ENCODE measurements at regions not wholly inside any gene's neighbourhood (a gene's known extent, or its start where the extent isn't known, plus 50 kb on each side); places are given as distances from the start of the nearest gene placed in this dataset.

DNA sequence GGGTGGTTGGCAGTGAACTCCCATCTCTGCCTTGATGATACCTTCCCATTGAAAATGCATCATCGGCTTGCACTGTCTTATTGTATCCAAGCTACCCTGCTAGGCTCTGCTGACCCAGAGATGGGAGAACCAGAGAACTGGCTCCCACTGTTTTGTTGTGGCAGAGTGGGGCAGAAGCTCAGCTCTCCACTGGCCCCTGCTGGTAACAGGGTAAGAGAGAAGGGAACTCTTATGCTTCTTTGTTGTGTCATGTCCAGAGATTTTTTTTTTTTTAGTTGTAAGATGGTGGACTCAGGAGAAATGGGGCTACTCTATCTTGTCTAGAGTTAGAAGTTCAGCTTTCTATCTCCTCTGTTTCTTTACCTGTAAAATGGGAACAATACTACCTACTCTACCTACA lies 100.5 kb upstream of the SDK1 start:
- Mint-ChIP-seq H3K4me1 (ENCODE audit: low read depth) (no peaks in the 10 kb centered on the region), H3K27ac (no peak overlapping the region), H3K36me3 (ENCODE audit: low read depth) (no peaks in the 10 kb centered on the region), H3K4me3 (no peak overlapping the region), H3K27me3 (ENCODE audit: low read depth) (peaks cover 5% of the 10 kb centered on the region), H3K9me3 (no peaks in the 10 kb centered on the region)
- no peak for DNase-seq (ENCODE audit: low spot score)

DNA sequence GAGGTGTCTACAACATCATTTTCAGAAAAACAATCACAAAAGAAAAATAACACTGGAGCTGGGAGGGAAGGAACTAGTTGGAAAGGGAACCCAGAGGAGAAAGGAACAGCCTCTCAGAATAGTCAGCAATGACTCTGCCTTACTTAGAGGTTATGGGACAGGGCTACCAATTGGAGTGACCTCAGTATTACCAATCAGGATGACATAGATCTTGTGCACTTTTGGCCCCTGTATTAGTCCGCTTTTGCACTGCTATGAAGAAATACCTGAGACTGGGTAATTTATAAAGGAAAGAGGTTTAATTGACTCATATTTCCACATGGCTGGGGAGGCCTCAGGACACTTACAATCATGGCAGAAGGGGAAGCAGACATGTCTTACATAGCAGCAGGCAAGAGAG lies 99.7 kb upstream of the SDK1 start:
- H3K27ac Mint-ChIP-seq = no peak overlapping the region
- DNase-seq (ENCODE audit: low spot score) = no peak
- no peaks in the 10 kb centered on the region for H3K36me3 Mint-ChIP-seq (ENCODE audit: low read depth)
- H3K4me3 Mint-ChIP-seq = no peak overlapping the region
- no peaks in the 10 kb centered on the region for H3K4me1 Mint-ChIP-seq (ENCODE audit: low read depth)
- H3K27me3 Mint-ChIP-seq (ENCODE audit: low read depth) = peaks cover 5% of the 10 kb centered on the region
- H3K9me3 Mint-ChIP-seq = no peaks in the 10 kb centered on the region

DNA sequence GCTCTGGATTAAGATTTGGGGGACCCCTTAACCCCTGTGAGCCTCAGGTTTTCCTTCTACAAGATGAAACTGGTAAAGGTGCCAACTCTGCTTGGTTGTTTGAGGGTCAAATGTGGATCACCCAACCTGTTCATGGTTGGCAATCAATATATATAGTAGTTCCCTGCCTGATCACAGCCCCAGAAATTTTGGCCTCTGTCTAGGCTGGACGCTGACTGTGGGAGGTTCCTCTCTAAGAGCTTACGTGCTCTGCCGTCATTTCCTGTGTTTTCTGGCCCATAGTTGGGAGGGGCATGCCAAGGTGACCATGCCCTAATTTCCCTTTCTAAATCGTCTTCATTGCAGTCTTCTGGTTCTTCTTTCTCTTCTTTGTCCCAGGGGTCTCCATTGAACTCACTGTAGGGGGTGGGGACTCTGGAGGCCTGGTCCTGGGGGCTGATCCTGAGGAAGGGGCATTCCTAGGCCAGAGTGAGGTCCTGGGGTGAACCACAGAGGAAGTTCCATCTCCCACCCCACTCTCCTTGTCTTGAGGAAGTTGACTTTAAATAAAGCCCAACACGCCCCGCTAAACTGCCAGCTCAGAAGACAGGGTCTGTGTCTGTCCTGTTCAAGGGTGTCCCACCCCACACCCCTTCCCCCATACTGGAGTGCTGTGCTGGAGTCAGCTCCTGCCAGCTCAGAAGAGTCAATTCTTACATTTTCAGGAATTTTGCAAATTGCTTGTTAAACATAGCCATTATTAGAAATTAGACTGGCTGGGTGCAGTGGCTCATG lies 98.9 kb upstream of the SDK1 start:
- no peak overlapping the region for H3K27ac Mint-ChIP-seq
- no peak for DNase-seq (ENCODE audit: low spot score)
- no peak overlapping the region for H3K4me3 Mint-ChIP-seq
- no peaks in the 10 kb centered on the region for H3K4me1 Mint-ChIP-seq (ENCODE audit: low read depth)
- peaks cover 4% of the 10 kb centered on the region for H3K27me3 Mint-ChIP-seq (ENCODE audit: low read depth)
- H3K9me3 Mint-ChIP-seq = no peaks in the 10 kb centered on the region
- H3K36me3 Mint-ChIP-seq (ENCODE audit: low read depth) = no peaks in the 10 kb centered on the region

DNA sequence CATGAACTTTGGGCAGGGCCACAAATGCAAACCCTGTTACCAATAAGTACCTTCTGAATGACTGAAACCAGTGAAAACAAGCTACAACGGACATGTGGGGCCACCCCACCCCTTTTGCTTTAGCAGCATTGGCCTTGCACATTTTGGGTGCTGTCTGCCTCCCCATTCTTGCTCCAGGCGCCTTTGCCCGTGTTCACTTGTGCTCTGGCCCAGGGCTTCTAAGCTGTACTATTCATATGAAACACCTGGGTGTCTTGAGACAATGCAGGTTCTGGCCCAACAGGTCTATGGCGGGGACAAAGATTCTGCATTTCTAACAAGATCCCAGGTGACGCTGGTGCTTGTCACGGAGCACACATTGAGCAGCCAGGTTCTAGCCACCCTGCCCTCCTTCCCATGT lies 96.5 kb upstream of the SDK1 start:
- Mint-ChIP-seq H3K9me3 (no peaks in the 10 kb centered on the region), H3K27ac (no peak overlapping the region), H3K4me3 (no peak overlapping the region), H3K36me3 (ENCODE audit: low read depth) (no peaks in the 10 kb centered on the region), H3K27me3 (ENCODE audit: low read depth) (peaks cover 3% of the 10 kb centered on the region), H3K4me1 (ENCODE audit: low read depth) (no peaks in the 10 kb centered on the region)
- no peak for DNase-seq (ENCODE audit: low spot score)

DNA sequence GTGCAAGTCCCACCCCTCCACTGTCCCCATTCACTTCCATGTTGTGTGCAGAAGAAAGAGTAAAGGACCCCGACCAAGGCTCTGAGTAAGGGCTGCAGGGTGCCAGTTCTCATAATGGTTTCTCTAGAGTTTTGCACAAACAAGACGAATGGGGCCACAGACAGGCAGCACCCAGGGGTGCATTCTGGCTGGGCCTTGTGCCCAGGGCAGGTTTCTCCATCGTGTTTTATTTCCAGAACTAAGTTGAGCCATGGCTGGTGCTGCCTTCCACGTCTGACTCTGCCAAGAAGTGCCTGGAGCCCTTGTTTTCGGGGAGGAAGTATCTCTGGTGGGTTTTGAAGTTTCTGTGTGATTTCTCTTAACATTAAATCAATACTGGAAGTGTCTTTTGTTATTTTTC lies 95.0 kb upstream of the SDK1 start:
- DNase-seq (ENCODE audit: low spot score) = no peak
- Mint-ChIP-seq H3K4me1 (ENCODE audit: low read depth) (no peaks in the 10 kb centered on the region), H3K9me3 (no peaks in the 10 kb centered on the region), H3K36me3 (ENCODE audit: low read depth) (no peaks in the 10 kb centered on the region), H3K27me3 (ENCODE audit: low read depth) (no peaks in the 10 kb centered on the region), H3K4me3 (no peak overlapping the region), H3K27ac (no peak overlapping the region)

DNA sequence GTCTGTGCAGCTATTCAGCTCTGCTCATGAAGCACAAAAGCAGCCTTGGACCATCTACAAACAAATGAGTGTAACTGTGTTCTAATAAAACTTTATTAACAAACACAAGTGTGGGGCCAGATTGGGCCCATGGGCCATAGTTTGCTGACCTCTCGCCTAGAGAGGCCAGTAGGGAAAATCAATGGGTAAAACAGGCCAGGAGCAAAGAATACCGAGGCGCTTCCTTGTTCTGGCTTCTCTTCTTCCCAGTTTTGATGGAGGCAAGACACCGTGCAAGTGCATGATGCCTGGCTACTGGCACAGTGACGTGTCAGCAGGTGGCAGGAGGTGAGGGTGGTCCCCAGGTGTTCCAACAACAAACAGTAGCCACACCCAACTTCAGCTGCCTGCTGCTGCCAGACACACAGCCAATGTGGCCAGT lies 94.3 kb upstream of the SDK1 start:
- no peak overlapping the region for H3K4me3 Mint-ChIP-seq
- no peaks in the 10 kb centered on the region for H3K9me3 Mint-ChIP-seq
- H3K27me3 Mint-ChIP-seq (ENCODE audit: low read depth) = no peaks in the 10 kb centered on the region
- no peak for DNase-seq (ENCODE audit: low spot score)
- H3K36me3 Mint-ChIP-seq (ENCODE audit: low read depth) = no peaks in the 10 kb centered on the region
- no peaks in the 10 kb centered on the region for H3K4me1 Mint-ChIP-seq (ENCODE audit: low read depth)
- H3K27ac Mint-ChIP-seq = no peak overlapping the region

DNA sequence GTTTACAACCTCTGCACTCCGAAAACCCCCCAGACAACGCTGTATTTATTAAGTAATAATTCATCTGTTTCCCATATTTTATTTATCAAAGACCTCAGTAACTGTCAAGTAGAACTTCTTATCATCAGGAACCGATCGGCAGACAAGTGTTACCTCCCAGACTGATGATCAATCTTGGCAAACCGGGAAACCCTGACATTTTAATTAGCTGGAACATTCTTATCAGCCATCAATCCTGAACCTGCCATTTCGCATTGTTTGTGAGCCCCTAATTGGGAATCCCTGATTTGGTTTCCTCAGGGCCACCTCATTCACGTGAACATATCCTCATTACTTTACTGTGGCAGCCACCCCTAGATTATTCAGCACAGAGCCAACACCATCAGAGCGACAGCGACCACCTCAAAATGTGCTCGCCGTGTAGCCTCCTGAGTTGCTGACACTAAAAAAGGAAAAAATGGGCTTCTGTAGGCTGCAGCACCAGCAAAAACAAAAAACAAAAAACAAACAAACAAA lies 93.6 kb upstream of the SDK1 start:
- Mint-ChIP-seq H3K36me3 (ENCODE audit: low read depth) (no peaks in the 10 kb centered on the region), H3K4me3 (no peak overlapping the region), H3K27me3 (ENCODE audit: low read depth) (no peaks in the 10 kb centered on the region), H3K9me3 (no peaks in the 10 kb centered on the region), H3K4me1 (ENCODE audit: low read depth) (no peaks in the 10 kb centered on the region), H3K27ac (no peak overlapping the region)
- no peak for DNase-seq (ENCODE audit: low spot score)

DNA sequence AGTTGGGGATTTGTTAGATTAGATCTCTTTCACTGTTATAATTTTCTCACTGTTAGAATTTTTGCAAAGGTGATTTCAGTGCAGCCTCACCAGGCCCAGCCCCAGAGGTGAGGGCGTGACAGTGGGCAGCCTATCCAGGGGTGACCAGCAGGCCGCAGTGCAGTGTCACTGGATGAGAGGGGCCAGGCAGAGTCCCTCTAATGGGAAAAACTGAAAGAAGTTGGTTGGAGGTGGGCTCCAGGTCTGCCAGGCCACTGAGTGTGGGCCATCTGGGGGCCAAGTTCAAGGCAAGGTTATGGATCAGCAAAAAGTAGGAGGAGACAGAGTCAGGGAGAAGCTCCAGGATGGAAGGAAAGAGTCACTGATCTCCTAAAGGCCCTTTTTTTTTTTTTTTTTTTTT lies 90.5 kb upstream of the SDK1 start:
- Mint-ChIP-seq H3K27me3 (ENCODE audit: low read depth) (no peaks in the 10 kb centered on the region), H3K9me3 (no peaks in the 10 kb centered on the region), H3K4me1 (ENCODE audit: low read depth) (no peaks in the 10 kb centered on the region), H3K4me3 (no peak overlapping the region), H3K36me3 (ENCODE audit: low read depth) (no peaks in the 10 kb centered on the region), H3K27ac (no peak overlapping the region)
- no peak for DNase-seq (ENCODE audit: low spot score)

DNA sequence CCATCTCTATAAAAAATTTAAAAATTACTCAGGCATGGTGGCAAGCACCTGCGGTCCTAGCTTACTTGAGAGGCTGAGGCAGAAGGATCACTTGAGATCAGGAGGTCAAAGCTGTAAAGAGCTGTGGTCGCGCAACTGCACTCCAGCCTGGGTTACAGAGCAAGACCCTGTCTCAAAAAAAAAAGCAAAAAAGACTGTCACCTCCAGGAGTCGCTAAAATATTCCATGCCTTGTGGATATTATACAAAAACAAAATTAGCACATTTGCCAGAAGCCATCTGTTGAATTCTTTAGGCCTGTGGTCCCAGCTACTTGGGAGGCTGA lies 87.0 kb upstream of the SDK1 start:
- no peaks in the 10 kb centered on the region for H3K4me1 Mint-ChIP-seq (ENCODE audit: low read depth)
- no peak overlapping the region for H3K27ac Mint-ChIP-seq
- H3K4me3 Mint-ChIP-seq = no peak overlapping the region

DNA sequence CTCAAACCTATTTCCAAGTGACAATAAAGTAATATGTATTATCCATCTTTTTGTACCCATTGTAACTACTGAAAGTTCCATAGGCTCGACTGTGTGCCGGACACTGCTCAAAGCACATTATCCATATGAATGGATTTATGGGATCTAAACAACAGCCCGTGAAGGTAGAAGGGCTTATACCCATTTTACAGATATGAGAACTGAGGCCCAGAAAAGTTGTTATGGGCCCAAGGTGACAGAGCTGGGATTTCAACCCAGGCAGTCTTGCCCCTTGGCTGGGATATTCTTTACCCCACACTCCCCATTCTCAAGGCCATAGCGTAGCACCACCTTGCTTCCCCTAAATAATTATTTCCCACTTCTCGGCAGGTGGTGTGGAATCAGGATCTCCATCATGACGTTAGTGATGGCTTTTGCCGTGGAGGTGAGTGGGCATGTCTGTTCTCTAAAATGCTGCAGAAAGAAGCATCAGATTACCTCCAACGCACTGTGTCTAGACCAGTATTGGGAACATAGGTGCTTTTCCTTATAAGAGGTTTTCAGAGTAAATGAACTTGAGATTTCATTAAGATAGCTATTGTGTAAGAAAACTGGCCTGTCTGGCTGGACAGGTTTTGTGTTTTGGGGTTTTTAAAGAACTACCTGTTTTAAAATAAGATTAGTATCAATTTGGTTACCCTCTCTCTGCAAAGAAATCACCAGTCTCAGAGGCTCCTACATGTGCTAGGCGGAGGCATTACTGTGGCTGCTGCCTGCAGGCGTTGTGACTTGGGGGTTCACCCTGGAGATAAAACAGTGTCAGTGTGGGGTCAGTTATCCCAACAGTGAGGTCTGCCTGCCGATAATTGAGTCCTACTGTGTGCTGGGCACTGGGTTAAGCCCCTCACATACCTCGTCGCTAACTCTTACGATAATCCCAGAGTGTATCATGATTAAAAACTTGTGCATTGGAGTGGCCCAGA lies 85.1 kb upstream of the SDK1 start:
- H3K9me3 Mint-ChIP-seq = no peaks in the 10 kb centered on the region
- no peak overlapping the region for H3K4me3 Mint-ChIP-seq
- no peak for DNase-seq (ENCODE audit: low spot score)
- no peak overlapping the region for H3K27ac Mint-ChIP-seq
- H3K4me1 Mint-ChIP-seq (ENCODE audit: low read depth) = no peaks in the 10 kb centered on the region
- H3K36me3 Mint-ChIP-seq (ENCODE audit: low read depth) = no peaks in the 10 kb centered on the region
- peaks cover 14% of the 10 kb centered on the region for H3K27me3 Mint-ChIP-seq (ENCODE audit: low read depth)

More for the DNA sequence above, 87.0 kb upstream of the SDK1 start:
- Mint-ChIP-seq H3K27me3 (ENCODE audit: low read depth) (peaks cover 8% of the 10 kb centered on the region), H3K9me3 (no peaks in the 10 kb centered on the region), H3K36me3 (ENCODE audit: low read depth) (no peaks in the 10 kb centered on the region)
- DNase-seq (ENCODE audit: low spot score) = no peak

DNA sequence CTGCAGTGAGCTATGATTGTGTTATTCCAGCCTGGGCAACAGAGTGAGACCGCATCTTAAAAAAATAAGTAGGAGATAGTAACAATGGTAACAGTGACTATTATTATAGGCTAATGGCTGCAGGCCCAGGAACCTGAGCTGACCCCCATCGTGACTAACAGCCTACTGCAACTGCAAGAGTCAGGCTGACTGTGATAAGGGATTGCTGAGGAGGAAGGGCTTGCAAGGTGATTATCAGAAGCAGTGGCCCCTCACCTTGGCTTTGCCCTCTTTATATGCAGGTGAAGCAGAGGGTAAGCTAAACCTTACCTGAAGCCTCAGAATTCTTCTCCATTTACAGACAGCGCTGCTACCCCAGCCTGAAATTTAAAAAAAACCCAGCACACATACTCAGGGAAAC lies 83.9 kb upstream of the SDK1 start:
- no peaks in the 10 kb centered on the region for H3K4me1 Mint-ChIP-seq (ENCODE audit: low read depth)
- H3K9me3 Mint-ChIP-seq = no peaks in the 10 kb centered on the region
- H3K4me3 Mint-ChIP-seq = no peak overlapping the region
- DNase-seq (ENCODE audit: low spot score) = no peak
- H3K27me3 Mint-ChIP-seq (ENCODE audit: low read depth) = peaks cover 16% of the 10 kb centered on the region
- no peak overlapping the region for H3K27ac Mint-ChIP-seq
- H3K36me3 Mint-ChIP-seq (ENCODE audit: low read depth) = no peaks in the 10 kb centered on the region

DNA sequence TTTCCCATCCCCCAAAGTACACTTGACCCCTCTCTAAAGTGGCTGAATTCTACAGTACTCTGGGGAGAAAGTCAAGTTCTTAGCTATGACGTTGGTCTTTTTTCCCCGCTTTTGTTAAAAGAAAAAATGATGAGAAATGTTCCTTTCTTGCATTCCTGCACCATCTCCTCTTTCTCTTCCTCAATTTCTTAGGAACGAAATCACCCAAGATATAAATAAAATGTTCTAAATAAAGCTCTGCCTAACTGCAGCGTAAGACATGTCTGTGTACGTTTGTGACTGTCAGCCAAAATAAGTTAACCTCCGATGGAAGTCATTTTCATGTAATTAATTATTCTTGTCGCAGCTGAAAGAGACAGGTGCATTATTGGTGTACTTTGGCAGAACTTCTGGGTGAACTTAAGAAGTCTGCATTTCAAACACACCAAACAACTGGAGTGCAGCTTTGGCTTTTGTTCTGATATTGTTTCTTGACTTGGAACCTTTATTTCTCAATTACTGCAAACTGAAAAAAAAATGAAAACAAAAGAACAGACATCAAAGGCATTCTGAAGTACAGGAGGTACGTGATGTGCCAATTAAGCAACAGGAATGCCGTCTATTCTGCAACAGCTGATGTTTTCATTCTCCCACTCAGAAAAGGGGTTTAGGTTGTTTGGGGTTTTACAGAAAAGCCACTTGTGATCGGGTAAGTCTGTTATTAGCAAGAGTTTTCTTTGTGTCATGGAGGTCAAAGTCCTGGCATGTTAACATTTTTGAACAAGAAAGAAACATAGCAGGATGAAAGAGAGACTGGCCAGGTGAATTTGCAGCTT lies 82.4 kb upstream of the SDK1 start:
- peaks cover 16% of the 10 kb centered on the region for H3K27me3 Mint-ChIP-seq (ENCODE audit: low read depth)
- H3K27ac Mint-ChIP-seq = no peak overlapping the region
- no peak overlapping the region for H3K4me3 Mint-ChIP-seq
- H3K4me1 Mint-ChIP-seq (ENCODE audit: low read depth) = no peaks in the 10 kb centered on the region
- no peaks in the 10 kb centered on the region for H3K36me3 Mint-ChIP-seq (ENCODE audit: low read depth)
- no peaks in the 10 kb centered on the region for H3K9me3 Mint-ChIP-seq
- no peak for DNase-seq (ENCODE audit: low spot score)

DNA sequence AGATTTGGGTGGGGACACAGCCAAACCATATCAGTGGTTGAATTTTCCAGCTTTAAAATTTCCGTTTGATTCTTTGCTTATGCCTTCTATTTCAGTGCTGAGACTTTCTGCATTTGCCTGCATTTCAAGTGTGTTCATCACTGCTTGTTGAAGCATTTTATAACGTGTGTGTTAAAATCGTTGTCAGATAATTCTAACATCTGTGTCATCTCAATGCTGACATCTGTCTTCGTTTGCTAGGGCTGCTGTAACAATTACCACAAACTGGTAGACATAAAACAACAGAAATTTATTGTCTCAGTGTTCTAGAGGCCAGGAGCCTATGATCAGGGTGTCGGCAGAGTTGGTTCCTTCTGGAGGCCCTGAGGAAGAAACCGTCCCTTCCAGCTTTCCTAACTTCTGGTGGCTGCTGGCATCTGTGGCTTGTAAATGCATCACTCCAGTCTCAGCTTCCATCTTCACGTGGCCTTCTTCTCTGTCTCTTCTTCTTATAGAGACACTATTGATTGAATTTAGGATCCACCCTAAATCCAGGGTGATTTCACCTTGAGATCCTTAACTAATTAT lies 71.1 kb upstream of the SDK1 start:
- Mint-ChIP-seq H3K27me3 (ENCODE audit: low read depth) (peaks cover 9% of the 10 kb centered on the region), H3K9me3 (peaks cover 2% of the 10 kb centered on the region), H3K36me3 (ENCODE audit: low read depth) (no peaks in the 10 kb centered on the region), H3K4me3 (no peak overlapping the region), H3K27ac (no peak overlapping the region), H3K4me1 (ENCODE audit: low read depth) (peaks cover 3% of the 10 kb centered on the region)
- no peak for DNase-seq (ENCODE audit: low spot score)

Measured in T-helper 2 cell treated with Interferon-gamma antibody and Interleukin-4, amounts not matched to agents 5 μg/mL and 100 μg/mL, for 36 hours (primary cell).